NAMALWA (cell line): ENCODE measurements at regions not wholly inside any gene's neighbourhood (a gene's known extent, or its start where the extent isn't known, plus 50 kb on each side); places are given as distances from the start of the nearest gene placed in this dataset.
A peak's percentile ranks its signal among the peaks of the same experiment; 100 is the strongest.

ENCODE experiments used
- DNase-seq: peaks from one replicate; pipeline ENCODE4 v3.0.0-alpha.2; 2015; ENCODE audit warnings: low spot score

GRCh38 chr16:62225675-62226074 lies 189.4 kb upstream of the CDH8 start:
- peak; percentile 97 for DNase-seq

- DNase-seq = no peak
These were observed 188.5 kb upstream of the CDH8 start for GRCh38 chr16:62224646-62225209.

- no peak for DNase-seq
These were observed 180.6 kb upstream of the CDH8 start for GRCh38 chr16:62216837-62217236.

GRCh38 chr16:62213763-62214162 lies 177.5 kb upstream of the CDH8 start:
- peak; percentile 55 for DNase-seq

- no peak for DNase-seq
These were observed 172.7 kb upstream of the CDH8 start for GRCh38 chr16:62208934-62209333.

- no peak for DNase-seq
These were observed 169.2 kb upstream of the CDH8 start for GRCh38 chr16:62205459-62205858.

GRCh38 chr16:62201911-62202310 lies 165.7 kb upstream of the CDH8 start:
- DNase-seq = no peak

GRCh38 chr16:62194828-62195227 lies 158.6 kb upstream of the CDH8 start:
- DNase-seq = peak; percentile 16

GRCh38 chr16:62190426-62190825 lies 154.2 kb upstream of the CDH8 start:
- peak; percentile 33 for DNase-seq

GRCh38 chr16:62177351-62178203 lies 141.3 kb upstream of the CDH8 start:
- no peak for DNase-seq

GRCh38 chr16:62170642-62171041 lies 134.4 kb upstream of the CDH8 start:
- no peak for DNase-seq

- no peak for DNase-seq
These were observed 131.3 kb upstream of the CDH8 start for GRCh38 chr16:62167551-62167950.

- no peak for DNase-seq
These were observed 121.3 kb upstream of the CDH8 start for GRCh38 chr16:62157544-62157943.

GRCh38 chr16:62156971-62157370 lies 120.7 kb upstream of the CDH8 start:
- no peak for DNase-seq

GRCh38 chr16:62149631-62150030 lies 113.4 kb upstream of the CDH8 start:
- no peak for DNase-seq

GRCh38 chr16:62137996-62138395 lies 101.8 kb upstream of the CDH8 start:
- DNase-seq = no peak

GRCh38 chr16:62135911-62136310 lies 99.7 kb upstream of the CDH8 start:
- no peak for DNase-seq

GRCh38 chr16:62135446-62135845 lies 99.2 kb upstream of the CDH8 start:
- no peak for DNase-seq

GRCh38 chr16:62130101-62130500 lies 93.9 kb upstream of the CDH8 start:
- no peak for DNase-seq

GRCh38 chr16:62105244-62105643 lies 69.0 kb upstream of the CDH8 start:
- DNase-seq = no peak

GRCh38 chr16:62102588-62102987 lies 66.3 kb upstream of the CDH8 start:
- no peak for DNase-seq

GRCh38 chr16:62100651-62101050 lies 64.4 kb upstream of the CDH8 start:
- no peak for DNase-seq

GRCh38 chr16:62089715-62090114 lies 53.5 kb upstream of the CDH8 start:
- no peak for DNase-seq
